HG03354 (cell line): ENCODE measurements at regions not wholly inside any gene's neighbourhood (a gene's known extent, or its start where the extent isn't known, plus 50 kb on each side); places are given as distances from the start of the nearest gene placed in this dataset.

Experiments used
- ATAC-seq: cut with Tn5 transposase; IDR thresholded peaks from one replicate; pipeline ENCODE4 v1.9.1; 2021; ENCODE audit warnings: mild to moderate bottlenecking; ENCODE audit not compliant: unreplicated experiment, poor library complexity, severe bottlenecking

- no peak for ATAC-seq
Measured at GRCh38 chr14:53536446-53536845, 383.3 kb upstream of the DDHD1 start.

DNA sequence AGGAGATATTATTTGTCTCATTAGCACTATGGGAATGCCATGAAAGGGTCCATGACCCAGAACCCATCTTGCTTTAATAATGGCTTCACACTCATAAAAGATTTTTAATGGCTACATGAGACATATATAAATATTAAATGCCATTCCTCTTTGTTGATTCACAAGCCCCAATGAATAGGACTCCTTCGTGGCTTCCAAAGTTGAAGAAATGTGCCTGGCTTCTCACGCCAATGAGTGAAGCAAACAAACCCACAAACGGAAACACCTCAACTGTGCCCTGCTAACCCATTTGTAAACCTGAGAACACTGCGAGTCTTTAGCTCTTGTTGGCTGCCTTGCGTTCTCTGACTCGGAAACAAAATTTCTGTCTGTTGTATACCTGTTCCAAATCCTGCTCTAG, 381.7 kb upstream of the DDHD1 start:
- no peak for ATAC-seq

DNA sequence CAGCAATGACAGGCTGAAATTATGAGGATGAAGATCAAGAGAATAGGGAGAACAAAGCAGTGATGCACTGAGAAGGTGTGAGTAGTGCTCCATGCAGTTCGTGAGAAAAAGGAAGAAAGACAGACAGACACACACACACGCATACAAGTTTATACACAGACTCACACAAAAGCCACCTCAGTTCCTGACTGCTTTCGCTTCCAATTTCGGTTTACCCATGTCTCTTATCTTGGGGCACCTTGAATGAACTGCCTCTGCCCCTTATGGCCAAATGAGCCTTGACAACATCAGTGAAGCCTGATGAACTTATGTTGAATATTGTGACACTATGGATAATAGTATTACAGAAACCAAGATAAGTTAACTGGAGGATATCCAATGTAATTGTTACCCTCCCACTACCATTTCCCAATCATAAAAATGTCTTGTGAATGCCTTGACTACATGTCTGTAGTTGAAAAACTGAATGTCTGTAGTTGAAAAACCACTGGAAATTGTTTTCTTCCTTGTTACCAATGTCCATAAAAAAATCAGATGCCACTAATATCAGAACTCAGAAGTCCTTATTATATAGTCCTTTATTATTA, 380.4 kb upstream of the DDHD1 start:
- ATAC-seq, result no peak

- no peak for ATAC-seq
Measured at GRCh38 chr14:53532853-53533252, 379.7 kb upstream of the DDHD1 start.

DNA sequence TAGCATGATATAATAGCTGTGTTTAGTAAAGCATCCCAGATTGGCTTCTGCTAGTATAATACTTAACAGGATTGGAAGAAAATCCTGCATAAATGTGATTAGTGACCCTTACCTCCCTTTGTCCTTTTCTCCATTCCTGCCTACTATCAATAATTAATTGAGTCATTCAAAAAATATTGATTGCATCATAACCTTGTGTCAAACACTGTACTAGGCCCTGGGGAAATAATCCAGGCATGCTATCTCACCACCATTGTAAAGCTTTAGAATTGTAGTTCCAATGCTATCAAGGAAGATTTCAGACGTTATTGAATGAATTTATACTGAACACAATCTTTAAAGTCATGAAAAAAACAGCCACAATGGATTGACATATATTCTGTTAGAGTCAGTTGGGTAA, 378.6 kb upstream of the DDHD1 start:
- no peak for ATAC-seq

GRCh38 chr14:53531156-53531555, 378.0 kb upstream of the DDHD1 start:
- no peak for ATAC-seq

- ATAC-seq, result no peak
Measured at GRCh38 chr14:53529519-53529918, 376.4 kb upstream of the DDHD1 start.

GRCh38 chr14:53528185-53528671, 375.1 kb upstream of the DDHD1 start:
- no peak for ATAC-seq

DNA sequence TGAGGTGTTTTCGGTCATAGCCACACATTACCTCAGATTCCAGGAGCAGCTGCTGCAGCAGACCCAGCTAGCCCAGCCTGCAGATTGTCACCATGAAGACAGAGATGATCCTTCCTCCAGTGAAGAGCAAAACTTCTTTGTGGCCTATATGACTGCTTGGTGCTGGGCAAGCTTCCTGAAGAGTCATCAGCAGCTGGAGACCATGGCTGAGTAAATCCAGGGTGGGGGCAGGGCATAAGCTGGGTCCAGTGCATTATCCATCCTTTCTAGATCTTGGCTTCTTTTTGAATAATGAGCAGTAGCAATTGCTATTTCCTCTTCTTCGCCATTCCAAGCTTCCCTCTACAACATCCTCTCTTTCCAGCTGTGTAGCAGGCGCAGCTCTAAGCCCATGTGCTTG, 373.1 kb upstream of the DDHD1 start:
- no peak for ATAC-seq

DNA sequence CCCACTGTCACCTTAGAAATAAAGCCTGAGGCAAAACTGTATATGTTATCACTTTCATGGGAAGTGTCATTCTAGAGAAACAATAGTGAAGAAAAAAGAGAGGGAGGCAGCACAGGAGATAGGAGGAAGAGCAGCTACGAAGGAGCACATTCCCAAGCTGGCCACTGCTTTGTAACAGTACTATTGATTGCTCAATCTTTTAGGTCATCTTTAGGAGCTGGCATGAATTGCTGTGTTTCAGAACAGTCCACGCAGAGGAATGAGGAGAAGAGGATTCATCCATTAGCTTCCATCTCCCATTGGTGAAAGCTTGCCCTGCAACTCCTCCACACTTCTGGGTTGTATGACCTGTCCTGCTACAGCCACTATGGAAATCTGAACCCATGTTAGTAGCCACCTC, 372.5 kb upstream of the DDHD1 start:
- ATAC-seq, result no peak

DNA sequence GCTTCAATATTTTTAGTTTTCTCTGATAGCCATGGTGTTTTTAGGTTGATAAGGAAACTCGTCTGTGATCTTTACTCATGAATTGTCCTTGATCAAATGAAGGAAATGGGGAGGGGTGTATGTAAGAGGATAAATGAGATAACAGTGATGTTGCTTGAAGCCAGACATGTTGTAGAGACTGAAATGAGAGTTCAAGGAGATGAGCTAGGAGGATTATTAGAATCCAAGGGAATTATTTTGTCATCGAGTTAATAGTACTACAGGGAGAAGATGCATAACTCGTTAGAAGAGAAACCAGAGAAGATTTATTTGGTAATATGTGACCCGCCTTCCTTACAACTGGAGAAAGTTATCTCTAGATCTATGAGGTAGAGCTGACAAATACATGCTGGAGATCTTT, 371.3 kb upstream of the DDHD1 start:
- no peak for ATAC-seq

GRCh38 chr14:53523226-53523625, 370.1 kb upstream of the DDHD1 start:
- ATAC-seq, result no peak

GRCh38 chr14:53520078-53520928, 367.2 kb upstream of the DDHD1 start:
- ATAC-seq, result no peak

- no peak for ATAC-seq
Measured at GRCh38 chr14:53519137-53519536, 366.0 kb upstream of the DDHD1 start.

GRCh38 chr14:53517270-53517960, 364.3 kb upstream of the DDHD1 start:
- ATAC-seq, result no peak

GRCh38 chr14:53516261-53516774, 363.2 kb upstream of the DDHD1 start:
- ATAC-seq, result no peak

DNA sequence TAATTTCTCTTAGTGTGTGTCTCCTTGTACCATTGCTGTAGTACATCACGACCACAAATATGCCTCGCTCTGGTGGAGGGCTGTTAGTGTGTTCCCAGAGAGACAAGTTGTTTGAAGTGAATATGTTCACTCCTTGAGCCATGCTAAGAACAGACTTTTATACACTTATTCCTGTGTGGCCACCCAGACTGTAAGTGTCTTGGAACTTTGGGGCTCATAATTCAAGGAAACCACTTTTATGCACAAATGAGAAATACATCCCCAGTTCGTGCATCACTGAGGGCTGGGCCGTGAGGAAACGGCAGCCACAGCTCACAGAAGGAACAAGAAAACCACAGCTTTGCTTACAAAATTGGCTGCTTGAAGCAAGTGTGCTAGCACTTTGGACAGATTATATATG, 362.2 kb upstream of the DDHD1 start:
- no peak for ATAC-seq

DNA sequence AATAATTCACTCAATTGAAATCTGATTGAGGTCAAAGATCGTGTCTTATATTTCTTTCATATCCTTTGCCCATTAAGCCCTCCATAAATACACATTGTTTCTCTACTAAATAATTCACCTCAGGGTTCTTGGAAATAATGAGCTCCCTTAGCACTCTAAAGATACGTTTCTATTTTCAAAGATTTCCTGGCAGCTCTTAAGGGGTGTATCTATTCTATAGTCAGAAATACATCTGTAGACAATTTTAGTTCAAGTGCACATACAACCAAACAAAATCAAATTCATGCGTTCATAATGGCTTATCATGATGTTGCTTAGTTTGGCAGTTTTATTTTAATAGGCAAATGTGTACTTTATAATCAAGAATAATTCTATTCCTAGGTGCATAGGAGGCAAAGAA, 361.1 kb upstream of the DDHD1 start:
- no peak for ATAC-seq

GRCh38 chr14:53510281-53510912, 357.3 kb upstream of the DDHD1 start:
- ATAC-seq, result no peak
